Activated CD4-positive, CD25-positive, alpha-beta regulatory T cell treated with anti-CD3 and anti-CD28 coated beads, Interleukin-2, amount 50 U/mL, for 72 hours (primary cell): ENCODE measurements at regions not wholly inside any gene's neighbourhood (a gene's known extent, or its start where the extent isn't known, plus 50 kb on each side); places are given as distances from the start of the nearest gene placed in this dataset.

ENCODE experiments used
- DNase-seq: peaks from one replicate; pipeline ENCODE4 v3.0.0; 2021

GRCh38 chr12:108043286-108043685, 85.8 kb upstream of the WSCD2 start:
- no peak for DNase-seq

DNA sequence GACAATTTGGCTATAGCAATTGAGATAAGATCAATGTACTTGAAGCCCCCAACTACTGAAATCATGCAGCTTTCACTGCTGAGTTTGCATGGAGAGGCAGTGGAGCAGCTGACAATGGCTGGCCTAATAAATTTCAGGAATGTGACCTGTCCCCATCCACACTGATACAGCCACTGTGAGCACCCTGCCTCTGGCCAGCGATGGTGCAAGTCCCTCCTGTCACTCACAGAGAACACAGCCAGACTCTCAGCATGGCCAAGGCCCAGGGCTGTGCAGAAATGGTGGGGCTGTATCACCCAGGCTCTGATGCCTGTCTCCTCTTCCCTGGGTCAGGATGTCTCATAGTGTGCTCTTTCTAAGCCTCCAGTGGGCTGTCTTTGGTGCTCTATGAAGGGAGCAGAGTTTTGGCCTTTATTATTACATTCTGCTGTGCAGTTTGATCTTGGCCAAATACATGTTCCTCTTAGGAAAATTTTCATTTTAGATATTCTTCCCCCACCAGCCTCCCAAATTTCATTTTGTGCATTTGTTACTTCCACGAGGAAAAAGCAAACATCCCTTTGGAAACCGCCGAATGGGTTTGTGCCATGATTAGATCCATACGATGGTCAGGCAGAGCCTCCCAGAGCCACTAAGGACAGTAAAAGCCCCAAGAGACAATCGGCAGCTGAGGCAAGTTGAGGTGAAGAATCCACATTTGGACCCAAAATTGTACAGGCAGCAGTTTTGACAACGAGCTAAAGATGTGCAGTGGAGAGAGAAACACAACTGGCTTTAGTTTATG, 85.1 kb upstream of the WSCD2 start:
- DNase-seq = no peak

DNA sequence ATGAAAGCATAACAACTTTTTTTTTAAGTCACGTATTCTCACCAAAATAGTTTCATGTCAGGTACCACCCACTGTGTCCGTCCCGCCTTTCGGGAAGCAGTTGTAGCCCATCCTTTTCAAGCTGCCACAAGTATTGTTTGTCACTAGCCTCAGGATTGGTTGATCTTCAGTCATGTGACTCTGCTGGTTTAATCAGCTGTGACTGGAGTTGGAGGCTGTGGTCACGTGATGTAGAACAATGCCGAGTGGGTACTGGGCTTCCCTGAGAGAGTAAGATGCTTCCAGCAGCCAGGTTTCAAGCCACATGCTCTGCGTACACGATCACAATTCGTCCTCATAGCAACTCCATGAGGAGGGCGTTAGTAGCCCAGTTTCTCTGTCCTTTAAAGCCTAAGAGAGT, 83.0 kb upstream of the WSCD2 start:
- no peak for DNase-seq

DNA sequence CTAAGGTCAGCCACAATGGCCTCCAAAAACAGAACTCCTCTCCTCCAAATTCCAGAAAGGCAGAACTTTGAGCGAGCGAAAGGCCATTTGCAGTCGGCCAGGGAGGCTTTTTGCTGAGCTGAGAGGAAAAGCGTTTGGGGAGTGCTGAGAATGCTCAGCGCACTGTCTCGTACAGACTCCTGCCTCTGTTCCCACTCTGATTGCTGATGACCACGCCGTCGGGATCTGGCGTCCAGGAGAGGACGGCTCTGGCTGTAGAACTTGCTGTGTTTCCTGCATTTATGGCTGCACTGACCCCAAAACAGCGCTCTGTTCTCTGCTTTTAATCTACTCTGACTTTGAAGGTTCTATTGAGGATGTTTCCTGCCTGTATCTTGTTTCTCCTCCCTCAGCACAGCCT, 82.4 kb upstream of the WSCD2 start:
- DNase-seq = no peak

GRCh38 chr12:108047071-108047550, 82.0 kb upstream of the WSCD2 start:
- no peak for DNase-seq

- DNase-seq = no peak
Observed at GRCh38 chr12:108048686-108049085, 80.4 kb upstream of the WSCD2 start.

- DNase-seq = no peak
Observed at GRCh38 chr12:108050696-108051095, 78.4 kb upstream of the WSCD2 start.

GRCh38 chr12:108052260-108052659, 76.8 kb upstream of the WSCD2 start:
- no peak for DNase-seq

- no peak for DNase-seq
Observed at GRCh38 chr12:108053512-108053911, 75.6 kb upstream of the WSCD2 start.

GRCh38 chr12:108054496-108054895, 74.6 kb upstream of the WSCD2 start:
- no peak for DNase-seq

DNA sequence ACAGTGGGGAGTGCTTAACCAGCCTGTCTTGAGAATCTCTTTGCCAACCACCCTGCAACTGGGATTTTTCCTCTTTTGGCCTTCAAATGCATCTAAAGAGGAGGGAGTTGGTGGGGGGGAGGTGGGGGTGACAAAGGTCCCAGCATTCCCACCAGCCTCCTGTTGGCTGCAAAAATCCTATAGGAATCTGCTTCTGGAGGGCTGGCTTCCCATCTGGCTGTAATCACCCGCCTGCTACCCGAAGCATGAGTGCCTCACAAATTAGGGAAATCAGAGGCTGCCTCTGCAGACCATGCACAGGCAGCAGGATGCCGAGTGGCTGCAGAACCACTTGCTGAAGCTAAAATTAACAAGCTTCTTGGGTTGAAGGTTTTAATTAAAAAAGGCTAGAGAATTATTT, 73.9 kb upstream of the WSCD2 start:
- no peak for DNase-seq

DNA sequence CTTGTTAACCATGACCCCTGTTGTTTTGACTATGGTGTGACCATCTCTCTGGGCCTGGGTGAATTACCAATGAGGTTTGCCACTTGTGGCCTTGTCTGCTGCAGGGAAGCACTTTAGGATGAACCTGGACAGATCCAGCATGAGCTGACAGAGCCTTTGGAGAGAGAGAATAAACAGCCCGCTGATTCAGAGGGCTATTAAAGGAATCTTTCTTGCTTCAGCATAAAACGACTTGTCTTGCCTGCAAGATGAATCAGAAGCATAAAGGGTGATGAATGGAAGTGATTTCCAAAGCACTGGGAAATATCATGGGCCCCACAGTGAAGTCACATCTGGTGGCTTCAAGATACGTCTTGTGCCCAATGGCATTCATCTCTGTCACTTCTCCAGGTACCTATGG, 69.0 kb upstream of the WSCD2 start:
- DNase-seq = no peak

- no peak for DNase-seq
Observed at GRCh38 chr12:108060903-108061302, 68.2 kb upstream of the WSCD2 start.

DNA sequence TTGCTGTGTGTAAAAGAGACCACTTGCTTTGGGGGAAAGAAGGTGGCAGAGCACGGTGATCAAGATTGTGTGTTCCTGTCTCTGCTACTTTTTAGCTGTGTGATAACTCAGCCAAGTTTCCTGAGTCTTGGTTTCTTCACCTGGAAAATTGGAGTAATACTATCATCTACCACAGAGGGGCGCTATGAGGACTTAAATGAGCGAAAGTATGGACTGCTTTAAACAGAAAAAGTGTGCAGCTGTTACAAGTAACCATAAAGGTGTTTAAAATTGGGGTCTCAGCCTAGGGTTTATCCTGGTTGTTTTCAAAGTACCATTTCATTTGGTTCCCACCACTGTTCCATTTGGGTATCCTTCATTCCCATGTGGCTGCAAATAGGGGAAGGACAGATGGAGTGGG, 65.9 kb upstream of the WSCD2 start:
- no peak for DNase-seq

DNA sequence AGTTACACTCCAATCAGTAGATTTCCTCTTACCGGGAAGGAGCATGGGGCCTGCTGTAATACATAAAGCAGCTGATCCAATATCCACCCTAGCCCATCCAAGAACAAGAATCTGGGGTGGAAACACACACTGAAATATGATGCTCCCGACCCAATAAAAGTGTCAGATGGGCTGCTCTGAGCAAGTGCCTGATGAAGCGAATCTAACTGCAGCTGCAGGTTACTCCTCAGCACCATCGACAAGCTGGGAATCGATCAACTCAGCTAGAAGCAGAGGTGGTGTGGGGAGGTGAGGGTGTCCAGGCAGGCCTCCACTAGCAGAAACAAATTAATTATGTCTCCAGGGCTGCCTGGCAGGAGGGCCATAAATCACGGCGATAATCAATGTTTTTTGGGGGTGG, 64.0 kb upstream of the WSCD2 start:
- no peak for DNase-seq

DNA sequence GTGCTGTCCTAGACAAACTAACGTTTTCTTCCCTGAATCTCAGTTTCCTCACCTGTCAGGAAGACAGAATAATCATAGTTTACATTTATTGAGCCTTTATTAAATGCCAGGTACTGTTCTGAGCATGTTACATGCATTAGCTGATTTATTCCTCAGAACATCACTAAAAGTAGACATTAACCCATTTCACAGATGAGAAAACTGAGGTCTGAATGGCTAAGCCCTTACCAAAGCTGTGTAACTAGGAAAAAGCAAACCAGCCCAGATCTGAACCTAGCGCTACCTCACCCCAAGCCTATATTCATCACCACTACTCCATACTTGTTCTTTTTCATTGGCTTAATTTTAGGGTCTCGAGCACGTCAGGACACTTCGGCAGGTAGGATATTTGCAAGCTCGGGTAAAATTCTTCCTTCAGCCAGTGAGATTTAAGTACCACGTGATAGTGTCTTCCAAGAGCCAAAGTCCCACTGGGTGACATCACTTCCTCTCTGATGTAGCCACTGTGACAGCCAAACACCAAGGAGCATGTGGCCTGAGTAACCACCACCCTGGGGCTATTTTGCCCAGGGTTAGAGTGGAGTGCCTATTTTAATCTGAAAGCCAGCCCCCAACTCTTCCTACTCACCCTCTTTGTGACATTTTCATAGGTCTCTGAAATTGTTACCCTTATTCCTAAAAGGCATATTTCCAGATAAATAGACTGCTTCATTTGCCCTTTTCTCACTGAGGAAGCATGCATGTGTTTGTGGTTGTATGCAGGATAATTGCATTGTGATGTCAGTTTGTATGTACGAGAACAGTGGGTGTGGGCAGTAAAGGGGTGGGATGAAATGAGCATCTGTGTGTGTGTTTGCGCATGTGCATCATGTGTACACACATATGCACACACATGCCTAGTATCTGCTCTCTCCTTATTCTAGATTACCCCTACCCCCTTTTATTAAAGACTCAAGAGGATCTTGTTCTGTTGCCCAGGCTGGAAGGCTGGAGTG, 62.2 kb upstream of the WSCD2 start:
- DNase-seq = no peak

DNA sequence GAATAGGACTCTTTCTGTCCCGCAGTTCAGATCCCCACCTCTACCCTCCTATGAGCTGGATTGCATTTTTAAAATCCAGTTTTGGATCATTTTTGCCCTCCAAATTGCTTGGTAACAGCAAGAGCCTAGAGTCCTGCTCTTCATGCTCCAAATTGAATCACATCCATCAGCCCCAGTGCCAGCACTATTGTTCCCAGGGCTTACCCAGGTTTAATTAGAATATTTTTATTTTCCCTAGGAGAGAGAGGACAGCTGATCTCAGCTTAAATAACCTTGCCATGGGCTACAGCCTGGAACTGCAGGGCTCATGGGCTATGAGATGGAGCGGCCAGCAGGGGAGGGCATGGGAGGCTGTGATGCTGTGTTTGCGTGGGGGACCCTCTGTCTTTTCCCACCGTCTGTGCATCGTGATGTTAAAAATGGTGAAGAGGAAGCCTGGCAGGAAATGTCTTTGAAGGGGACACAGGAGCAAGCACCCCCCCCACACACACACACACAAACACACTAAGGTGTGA, 59.4 kb upstream of the WSCD2 start:
- no peak for DNase-seq

GRCh38 chr12:108075561-108075960, 53.5 kb upstream of the WSCD2 start:
- DNase-seq = no peak

DNA sequence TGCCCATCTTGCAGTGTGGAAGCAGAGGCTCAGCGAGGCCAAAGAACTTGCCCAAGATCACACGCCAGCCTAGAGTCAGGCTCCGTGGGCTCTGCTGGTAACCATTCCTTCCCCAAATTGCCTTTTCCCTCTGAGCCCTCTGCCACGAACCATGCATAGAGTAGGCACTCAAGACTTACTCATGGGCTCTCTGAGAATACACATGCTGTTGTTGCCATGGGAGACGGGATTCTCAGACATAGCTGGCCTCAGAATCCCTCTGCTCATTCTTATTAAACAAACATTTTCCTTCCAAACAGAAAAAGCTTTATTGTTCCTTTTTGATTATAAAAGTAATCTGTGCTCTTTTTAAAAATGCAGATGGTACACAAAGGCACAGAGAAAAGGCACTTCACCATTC, 52.5 kb upstream of the WSCD2 start:
- no peak for DNase-seq

- no peak for DNase-seq
Observed at GRCh38 chr12:108078428-108078827, 50.7 kb upstream of the WSCD2 start.
